Tibial nerve (tissue), 3 donors: ENCODE measurements at regions not wholly inside any gene's neighbourhood (a gene's known extent, or its start where the extent isn't known, plus 50 kb on each side); places are given as distances from the start of the nearest gene placed in this dataset.

ENCODE experiments used
- CTCF ChIP-seq, 5 experiments: fragments of 200-600 bp in 3 of 5; fragments of 450-650 bp in 2 of 5; sonication (generic) in 3 of 5; IDR thresholded peaks; one replicate each; pipeline ENCODE4 v1.5.1; 2016 to 2019; ENCODE audit warnings: antibody characterized with exemption in 5 of 5, mild to moderate bottlenecking in 3 of 5, moderate library complexity in 2 of 5
- POLR2A ChIP-seq, 2 donors: fragments of 450-650 bp; IDR thresholded peaks; one replicate each; pipeline ENCODE4 v1.6.1; 2017; ENCODE audit warnings: antibody characterized with exemption in 2 of 2, mild to moderate bottlenecking in 2 of 2, moderate library complexity in 2 of 2

- TF ChIP-seq POLR2A (IDR thresholded peaks at IDR 0.05) (no peak), CTCF (IDR thresholded peaks at IDR 0.05) (no peak)
These were observed 157.5 kb upstream of the MON1B start for GRCh38 chr16:77033516-77033915.
